GM21576 (cell line): ENCODE measurements at regions not wholly inside any gene's neighbourhood (a gene's known extent, or its start where the extent isn't known, plus 50 kb on each side); places are given as distances from the start of the nearest gene placed in this dataset.
"Not testable (repeated sequence)": the region's sequence is repeated elsewhere in the genome, so short reads cannot be mapped to it uniquely, and the experiment has no call there.

Source experiments
- ATAC-seq: cut with Tn5 transposase; IDR thresholded peaks from one replicate; pipeline ENCODE4 v1.9.1; 2021; ENCODE audit warnings: mild to moderate bottlenecking, moderate library complexity; ENCODE audit not compliant: unreplicated experiment

- ATAC-seq: no peak
These were observed 140.1 kb upstream of the DAPK1 start for GRCh38 chr9:87357600-87357999.

GRCh38 chr9:87359264-87359663, 138.4 kb upstream of the DAPK1 start:
- ATAC-seq: no peak

- ATAC-seq: no peak
These were observed 137.6 kb upstream of the DAPK1 start for GRCh38 chr9:87359958-87360601.

- no peak for ATAC-seq
These were observed 127.5 kb upstream of the DAPK1 start for GRCh38 chr9:87370049-87370685.

- ATAC-seq: no peak
These were observed 125.8 kb upstream of the DAPK1 start for GRCh38 chr9:87371795-87372355.

GRCh38 chr9:87372356-87372851, 125.3 kb upstream of the DAPK1 start:
- ATAC-seq: no peak

- ATAC-seq: not testable (repeated sequence)
These were observed 123.4 kb upstream of the DAPK1 start for GRCh38 chr9:87374023-87374919.

GRCh38 chr9:87375397-87376073, 122.1 kb upstream of the DAPK1 start:
- no peak for ATAC-seq

GRCh38 chr9:87378676-87379075, 119.0 kb upstream of the DAPK1 start:
- no peak for ATAC-seq

- no peak for ATAC-seq
These were observed 118.4 kb upstream of the DAPK1 start for GRCh38 chr9:87379300-87379699.

GRCh38 chr9:87381050-87381711, 116.5 kb upstream of the DAPK1 start:
- no peak for ATAC-seq

- no peak for ATAC-seq
These were observed 115.9 kb upstream of the DAPK1 start for GRCh38 chr9:87381746-87382145.

GRCh38 chr9:87382900-87383299, 114.8 kb upstream of the DAPK1 start:
- no peak for ATAC-seq

- no peak for ATAC-seq
These were observed 114.1 kb upstream of the DAPK1 start for GRCh38 chr9:87383344-87384150.

- ATAC-seq: no peak
These were observed 111.1 kb upstream of the DAPK1 start for GRCh38 chr9:87386490-87387025.

- ATAC-seq: no peak
These were observed 110.2 kb upstream of the DAPK1 start for GRCh38 chr9:87387351-87388011.

- not testable (repeated sequence) for ATAC-seq
These were observed 109.0 kb upstream of the DAPK1 start for GRCh38 chr9:87388708-87389107.

- no peak for ATAC-seq
These were observed 107.7 kb upstream of the DAPK1 start for GRCh38 chr9:87389936-87390335.

- ATAC-seq: no peak
These were observed 107.3 kb upstream of the DAPK1 start for GRCh38 chr9:87390361-87390760.
